CD4-positive, alpha-beta memory T cell (primary cell): ENCODE measurements at regions not wholly inside any gene's neighbourhood (a gene's known extent, or its start where the extent isn't known, plus 50 kb on each side); places are given as distances from the start of the nearest gene placed in this dataset.

Experiments
- CTCF ChIA-PET: fragments of 350-600 bp; sonication (Branson Sonifier 250); formaldehyde crosslinking; loops from one replicate; lab custom pipeline; 2021; ENCODE audit warnings: inconsistent platforms; ENCODE audit not compliant: partially characterized antibody; lab: Charles Lee
- POLR2A ChIA-PET: fragments of 350-600 bp; sonication (Branson Sonifier 250); formaldehyde crosslinking; loops from one replicate; lab custom pipeline; 2021; ENCODE audit not compliant: partially characterized antibody; lab: Charles Lee
- DNase-seq, 5 donors: peaks; one replicate each; pipeline versions ENCODE4 v3.0.0 to v3.0.0-alpha.2; 2020 to 2022; ENCODE audit warnings: mixed read lengths in 1 of 5
- H3K27ac ChIP-seq: one replicate; pipeline ENCODE4 v1.7.0; 2013; ENCODE audit warnings: low read depth, low read length
- H3K27me3 ChIP-seq: 2 replicates; pipeline ENCODE4 v1.7.0; 2013; ENCODE audit warnings: mild to moderate bottlenecking, low read length, moderate library complexity; ENCODE audit not compliant: insufficient read depth
- H3K36me3 ChIP-seq: 2 replicates; pipeline ENCODE4 v1.7.0; 2013; ENCODE audit warnings: mild to moderate bottlenecking, low read length, moderate library complexity; ENCODE audit not compliant: insufficient read depth
- H3K4me1 ChIP-seq: 2 replicates; pipeline ENCODE4 v1.7.0; 2013; ENCODE audit warnings: mild to moderate bottlenecking, low read length, moderate library complexity; ENCODE audit not compliant: insufficient read depth
- H3K4me3 ChIP-seq, 2 donors: one replicate each; pipeline ENCODE4 v1.7.0; 2013; ENCODE audit warnings: low read length in 2 of 2, mild to moderate bottlenecking in 1 of 2
- H3K9me3 ChIP-seq, 2 donors: one replicate each; pipeline ENCODE4 v1.7.0; 2013; ENCODE audit warnings: low read length in 2 of 2, control low read depth in 1 of 2; ENCODE audit not compliant: control insufficient read depth in 1 of 2
- H3K27ac Mint-ChIP-seq, 7 donors: one replicate each; pipeline ENCODE4 v1.8.0; 2020 to 2021; ENCODE audit warnings: mixed read lengths in 7 of 7, mild to moderate bottlenecking in 6 of 7, inconsistent platforms in 3 of 7, moderate library complexity in 3 of 7
- H3K27me3 Mint-ChIP-seq, 2 donors: one replicate each; pipeline ENCODE4 v1.8.0; 2020 to 2021; ENCODE audit warnings: mixed read lengths in 2 of 2
- H3K36me3 Mint-ChIP-seq, 2 donors: one replicate each; pipeline ENCODE4 v1.8.0; 2020 to 2021; ENCODE audit warnings: mixed read lengths in 2 of 2, inconsistent platforms in 1 of 2, mild to moderate bottlenecking in 1 of 2
- H3K4me1 Mint-ChIP-seq, 4 donors: one replicate each; pipeline ENCODE4 v1.8.0; 2020 to 2021; ENCODE audit warnings: mixed read lengths in 4 of 4, mild to moderate bottlenecking in 1 of 4
- H3K4me3 Mint-ChIP-seq, 8 donors: one replicate each; pipeline ENCODE4 v1.8.0; 2020 to 2021; ENCODE audit warnings: mixed read lengths in 8 of 8, mild to moderate bottlenecking in 7 of 8, moderate library complexity in 6 of 8, inconsistent platforms in 3 of 8
- H3K9me3 Mint-ChIP-seq, 8 donors: one replicate each; pipeline ENCODE4 v1.8.0; 2020 to 2021; ENCODE audit warnings: mixed read lengths in 8 of 8, mild to moderate bottlenecking in 5 of 8, inconsistent platforms in 3 of 8, moderate library complexity in 1 of 8
- intact Hi-C: fragments of 100-400 bp; cut with micrococcal nuclease; formaldehyde crosslinking; loops from one replicate; pipeline ENCODE4 v1.15.1; 2023

- Mint-ChIP-seq H3K27me3 (peaks cover 5 to 6% of the 10 kb centered on the region in 2 donors), H3K9me3 (no peaks in the 10 kb centered on the region), H3K36me3 (no peaks in the 10 kb centered on the region), H3K4me3 (no peak overlapping the region), H3K4me1 (peaks cover 5 to 13% (median 9%) of the 10 kb centered on the region in 4 donors), H3K27ac (no peak overlapping the region)
- H3K4me1 ChIP-seq = peaks cover 4% of the 10 kb centered on the region
- H3K4me3 ChIP-seq = no peak overlapping the region
- H3K36me3 ChIP-seq = no peaks in the 10 kb centered on the region
- DNase-seq = no peak
- H3K9me3 ChIP-seq = no peaks in the 10 kb centered on the region
- H3K27me3 ChIP-seq = no peaks in the 10 kb centered on the region
- ChIA-PET POLR2A (no interaction called here), CTCF (interaction anchor here (1.0 to 1.4 kb wide), 2 partner anchors 10 to 19 kb away, joined by 3 read pairs; no protein-coding TSS in a partner anchor)
- intact Hi-C loops = loop anchor here (5.0 kb wide), 1 partner anchor 704 kb away; the partner anchor contains the start of gene FOXO1
- H3K27ac ChIP-seq = no peak overlapping the region
These were observed 308.1 kb downstream of the COG6 start for GRCh38 chr13:39963612-39964011.

DNA sequence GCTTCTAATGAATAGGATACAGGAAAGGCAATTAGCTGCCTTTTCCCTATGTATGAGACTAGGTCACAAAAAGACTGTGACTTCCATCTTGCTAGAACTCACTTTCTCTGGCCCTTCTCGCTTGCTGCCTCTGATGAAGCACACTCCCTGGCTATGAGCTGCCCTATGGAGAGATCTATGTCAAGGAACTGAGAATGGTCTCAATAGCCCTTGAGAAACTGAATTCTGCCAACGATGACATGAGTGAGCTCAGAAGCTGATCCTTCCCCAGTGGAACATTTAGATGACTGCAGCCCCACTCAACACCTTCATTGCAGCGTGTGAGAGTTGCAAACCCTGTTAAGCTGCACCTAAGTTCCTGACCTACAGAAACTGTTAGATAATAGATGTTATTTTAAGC is 309.8 kb downstream of the COG6 start:
- Mint-ChIP-seq H3K36me3 (no peaks in the 10 kb centered on the region), H3K27ac (no peak overlapping the region), H3K4me1 (peaks cover 0 to 2% (median 1%) of the 10 kb centered on the region in 4 donors), H3K27me3 (peaks cover 7 to 8% of the 10 kb centered on the region in 2 donors), H3K9me3 (no peaks in the 10 kb centered on the region), H3K4me3 (no peak overlapping the region)
- no peak overlapping the region for H3K4me3 ChIP-seq
- no peaks in the 10 kb centered on the region for H3K36me3 ChIP-seq
- no peaks in the 10 kb centered on the region for H3K27me3 ChIP-seq
- H3K4me1 ChIP-seq = no peaks in the 10 kb centered on the region
- ChIA-PET POLR2A (no interaction called here), CTCF (interaction anchor here (1.7 kb wide), 1 partner anchor 22 kb away, joined by 5 read pairs; no protein-coding TSS in a partner anchor)
- no peak overlapping the region for H3K27ac ChIP-seq
- intact Hi-C loops = no loop called here
- no peak for DNase-seq
- no peaks in the 10 kb centered on the region for H3K9me3 ChIP-seq

DNA sequence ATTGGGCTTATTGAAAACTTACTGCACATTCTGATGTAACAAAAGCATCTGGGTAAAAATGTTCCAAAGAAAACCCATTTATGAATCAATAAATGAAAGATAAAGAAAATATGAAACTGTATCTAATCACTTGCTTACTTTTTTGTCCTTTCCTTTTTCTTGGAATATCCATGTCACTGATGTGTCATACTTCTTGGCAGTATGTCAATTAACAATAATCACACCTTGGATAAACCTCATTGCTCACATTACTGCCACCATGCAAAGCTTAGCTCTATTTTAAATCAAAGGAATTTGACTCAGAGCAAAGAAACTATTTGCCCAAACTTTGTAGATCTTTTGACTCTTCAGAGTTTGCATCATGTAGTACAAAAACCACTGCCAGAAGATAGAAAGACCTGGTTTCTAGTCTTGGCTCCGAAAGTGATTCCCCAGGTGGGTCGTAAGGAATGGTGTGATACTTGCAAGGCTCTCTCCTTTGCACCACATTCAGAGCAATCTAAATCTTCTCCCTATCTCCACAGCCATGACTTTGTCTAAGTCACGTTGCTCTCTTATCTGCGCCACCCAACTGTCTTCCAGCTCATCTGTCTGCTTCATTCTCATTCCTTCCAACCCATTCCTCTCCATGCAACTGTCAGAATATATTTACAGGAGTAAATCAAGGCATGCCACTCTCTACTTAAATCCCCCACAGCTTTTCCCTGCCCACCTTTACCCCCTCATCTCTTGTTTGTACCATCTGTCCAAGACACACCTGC is 311.9 kb downstream of the COG6 start:
- Mint-ChIP-seq H3K9me3 (no peaks in the 10 kb centered on the region), H3K27me3 (peaks cover 7 to 8% of the 10 kb centered on the region in 2 donors), H3K4me3 (no peak overlapping the region), H3K4me1 (peaks cover 0 to 5% (median 2%) of the 10 kb centered on the region in 4 donors), H3K36me3 (no peaks in the 10 kb centered on the region), H3K27ac (no peak overlapping the region)
- no peak overlapping the region for H3K27ac ChIP-seq
- CTCF ChIA-PET = interaction anchor here (1.7 kb wide), 1 partner anchor 24 kb away, joined by 5 read pairs; no protein-coding TSS in a partner anchor
- intact Hi-C loops = no loop called here
- no peaks in the 10 kb centered on the region for H3K9me3 ChIP-seq
- H3K36me3 ChIP-seq = no peaks in the 10 kb centered on the region
- H3K27me3 ChIP-seq = no peaks in the 10 kb centered on the region
- no peak for DNase-seq
- H3K4me3 ChIP-seq = no peak overlapping the region
- H3K4me1 ChIP-seq = no peaks in the 10 kb centered on the region
- POLR2A ChIA-PET = interaction anchor here (0.6 kb wide), 1 partner anchor 685 kb away, joined by 4 read pairs; no protein-coding TSS in a partner anchor

- no peak overlapping the region for H3K27ac ChIP-seq
- Mint-ChIP-seq H3K36me3 (no peaks in the 10 kb centered on the region), H3K27ac (no peak overlapping the region), H3K4me1 (peaks cover 0 to 5% (median 2%) of the 10 kb centered on the region in 4 donors), H3K9me3 (no peaks in the 10 kb centered on the region), H3K27me3 (peaks cover 7 to 8% of the 10 kb centered on the region in 2 donors), H3K4me3 (peak overlapping the region in 1 of 8 donors; percentile 5)
- intact Hi-C loops = no loop called here
- no peaks in the 10 kb centered on the region for H3K9me3 ChIP-seq
- H3K4me1 ChIP-seq = no peaks in the 10 kb centered on the region
- no peaks in the 10 kb centered on the region for H3K36me3 ChIP-seq
- POLR2A ChIA-PET = no interaction called here
- CTCF ChIA-PET = interaction anchor here (1.0 to 1.4 kb wide), 2 partner anchors 23 to 27 kb away, joined by 3 read pairs; no protein-coding TSS in a partner anchor
- H3K4me3 ChIP-seq = no peak overlapping the region
- H3K27me3 ChIP-seq = no peaks in the 10 kb centered on the region
- DNase-seq = no peak
These were observed 313.4 kb downstream of the COG6 start for GRCh38 chr13:39968646-39969475.

- no peak overlapping the region for H3K27ac Mint-ChIP-seq
- no peak for DNase-seq
- no peak overlapping the region for H3K4me3 Mint-ChIP-seq
- Histone ChIP-seq H3K27ac (no peak overlapping the region), H3K27me3 (no peaks in the 10 kb centered on the region), H3K9me3 (no peaks in the 10 kb centered on the region), H3K4me3 (no peak overlapping the region), H3K36me3 (no peaks in the 10 kb centered on the region), H3K4me1 (no peaks in the 10 kb centered on the region)
- H3K4me1 Mint-ChIP-seq = peaks cover 0 to 5% (median 2%) of the 10 kb centered on the region in 4 donors
- no peaks in the 10 kb centered on the region for H3K36me3 Mint-ChIP-seq
- intact Hi-C loops = no loop called here
- H3K9me3 Mint-ChIP-seq = no peaks in the 10 kb centered on the region
- ChIA-PET POLR2A (no interaction called here), CTCF (no interaction called here)
- peaks cover 7 to 8% of the 10 kb centered on the region in 2 donors for H3K27me3 Mint-ChIP-seq
These were observed 314.9 kb downstream of the COG6 start for GRCh38 chr13:39970177-39970846.

DNA sequence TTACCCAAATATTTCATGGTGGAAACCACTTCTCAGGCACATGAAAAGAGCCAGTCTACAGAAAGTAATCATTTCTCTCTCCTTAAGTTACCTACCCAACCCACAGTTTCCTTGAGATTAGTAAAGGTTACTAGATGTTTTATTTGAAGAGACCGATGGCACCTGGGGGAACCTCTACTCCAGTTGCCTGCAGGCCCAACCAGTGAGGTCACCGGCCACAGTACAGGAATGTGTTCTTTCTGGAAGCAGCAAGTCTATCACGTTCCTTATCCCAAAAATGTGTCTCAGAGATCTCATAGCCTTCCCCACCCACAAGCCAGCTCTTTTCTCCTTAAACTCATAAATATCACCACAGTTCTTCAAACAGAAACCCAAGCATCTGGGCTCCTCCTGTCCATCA is 316.1 kb downstream of the COG6 start:
- Mint-ChIP-seq H3K27me3 (peaks cover 7 to 8% of the 10 kb centered on the region in 2 donors), H3K27ac (no peak overlapping the region), H3K9me3 (no peaks in the 10 kb centered on the region), H3K4me1 (peaks cover 0 to 5% (median 2%) of the 10 kb centered on the region in 4 donors), H3K36me3 (no peaks in the 10 kb centered on the region), H3K4me3 (no peak overlapping the region)
- Histone ChIP-seq H3K4me3 (no peak overlapping the region), H3K36me3 (no peaks in the 10 kb centered on the region), H3K27me3 (no peaks in the 10 kb centered on the region), H3K27ac (no peak overlapping the region), H3K4me1 (no peaks in the 10 kb centered on the region), H3K9me3 (no peaks in the 10 kb centered on the region)
- CTCF ChIA-PET = no interaction called here
- POLR2A ChIA-PET = no interaction called here
- intact Hi-C loops = no loop called here
- DNase-seq = no peak
